IMR-90 (cell line): ENCODE measurements at regions not wholly inside any gene's neighbourhood (a gene's known extent, or its start where the extent isn't known, plus 50 kb on each side); places are given as distances from the start of the nearest gene placed in this dataset.

ENCODE experiments used
- ATAC-seq: fragments of 200-7000 bp; cut with Tn5 transposase; 2 replicates; pipeline ENCODE4 v1.9.1; 2020; ENCODE audit warnings: low read depth, mild to moderate bottlenecking, moderate library complexity
- BruUV-seq: library from RNA; stranded (reverse); fragments of 400-500 nt; replicated peaks from 2 replicates; lab custom pipeline; 2021; lab: Mats Ljungman, UMichigan
- CTCF ChIA-PET: fragments of 300-600 bp; formaldehyde crosslinking; extraction: SDS; loops from one replicate; lab custom pipeline; 2021; ENCODE audit warnings: antibody characterized with exemption; lab: Yijun Ruan, JAX
- POLR2A ChIA-PET: fragments of 300-600 bp; sonication (Branson Sonifier 250); formaldehyde crosslinking; loops from one replicate; lab custom pipeline; 2022; ENCODE audit warnings: antibody characterized with exemption; ENCODE audit not compliant: unreplicated experiment; lab: Charles Lee
- DNase-seq: peaks from one replicate; pipeline ENCODE4 v3.0.0; 2013
- H2AFZ ChIP-seq: replicated peaks from 2 replicates; pipeline ENCODE3; 2013; ENCODE audit warnings: low read length, mild to moderate bottlenecking; ENCODE audit not compliant: poor library complexity
- H2AK5ac ChIP-seq: 2 replicates; pipeline ENCODE4 v1.6.1; 2013; ENCODE audit warnings: low read depth, low read length, inconsistent platforms
- H2AK9ac ChIP-seq: replicated peaks from 2 replicates; pipeline ENCODE3; 2013; ENCODE audit warnings: mild to moderate bottlenecking, low read depth, low read length, moderate library complexity; ENCODE audit not compliant: poor library complexity
- H2BK120ac ChIP-seq: 2 replicates; pipeline ENCODE4 v1.6.1; 2013; ENCODE audit warnings: low read depth, low read length, inconsistent platforms
- H2BK15ac ChIP-seq: 3 replicates; pipeline ENCODE4 v1.6.1; 2013; ENCODE audit warnings: low read depth, low read length, inconsistent platforms
- H2BK20ac ChIP-seq: 2 replicates; pipeline ENCODE4 v1.6.1; 2013; ENCODE audit warnings: low read depth, mild to moderate bottlenecking, inconsistent platforms, low read length, moderate library complexity
- H2BK5ac ChIP-seq: 2 replicates; pipeline ENCODE4 v1.6.1; 2013; ENCODE audit warnings: mild to moderate bottlenecking, low read depth, low read length, inconsistent platforms; ENCODE audit not compliant: poor library complexity, severe bottlenecking
- H3K14ac ChIP-seq: replicated peaks from 2 replicates; pipeline ENCODE4 v1.6.1; 2013; ENCODE audit warnings: low read depth, low read length, inconsistent platforms
- H3K18ac ChIP-seq: 2 replicates; pipeline ENCODE4 v1.6.1; 2013; ENCODE audit warnings: low read depth, low read length, control low read depth
- H3K23ac ChIP-seq: 2 replicates; pipeline ENCODE4 v1.6.1; 2013; ENCODE audit warnings: low read depth, low read length, inconsistent platforms
- H3K27ac ChIP-seq: 2 replicates; pipeline ENCODE4 v1.5.1; 2013; ENCODE audit warnings: mild to moderate bottlenecking, control low read depth, low read length; ENCODE audit not compliant: insufficient read depth
- H3K27me3 ChIP-seq: 2 replicates; pipeline ENCODE4 v1.6.1; 2013; ENCODE audit warnings: low read length; ENCODE audit not compliant: control insufficient read depth, insufficient read depth
- H3K36me3 ChIP-seq: 2 replicates; pipeline ENCODE4 v1.6.1; 2013; ENCODE audit warnings: low read length, mixed read lengths; ENCODE audit not compliant: control insufficient read depth, insufficient read depth
- H3K4ac ChIP-seq: 2 replicates; pipeline ENCODE4 v1.6.1; 2013; ENCODE audit warnings: low read depth, low read length, inconsistent platforms
- H3K4me1 ChIP-seq: 2 replicates; pipeline ENCODE4 v1.6.1; 2013; ENCODE audit warnings: low read length, mixed read lengths; ENCODE audit not compliant: control insufficient read depth, insufficient read depth
- H3K4me2 ChIP-seq: 2 replicates; pipeline ENCODE4 v1.6.1; 2013; ENCODE audit warnings: low read depth, mild to moderate bottlenecking, control low read depth, low read length, moderate library complexity
- H3K4me3 ChIP-seq: 2 replicates; pipeline ENCODE4 v1.5.1; 2013; ENCODE audit warnings: low read depth, mild to moderate bottlenecking, control low read depth, low read length, moderate library complexity; ENCODE audit not compliant: insufficient read depth
- H3K56ac ChIP-seq: 2 replicates; pipeline ENCODE4 v1.6.1; 2013; ENCODE audit warnings: low read length, inconsistent platforms; ENCODE audit not compliant: insufficient read depth; ENCODE audit errors: extremely low read depth
- H3K79me1 ChIP-seq, 2 experiments: 2 replicates each; pipeline ENCODE4 v1.6.1; 2013; ENCODE audit warnings: low read length in 2 of 2, inconsistent platforms in 1 of 2, low read depth in 1 of 2
- H3K9ac ChIP-seq: 2 replicates; pipeline ENCODE4 v1.6.1; 2013; ENCODE audit warnings: low read depth, low read length, control low read depth
- H3K9me1 ChIP-seq: 2 replicates; pipeline ENCODE4 v1.6.1; 2013; ENCODE audit warnings: low read length, inconsistent platforms; ENCODE audit not compliant: insufficient read depth
- H3K9me3 ChIP-seq: 2 replicates; pipeline ENCODE4 v1.6.1; 2013; ENCODE audit warnings: low read length; ENCODE audit not compliant: control insufficient read depth, insufficient read depth
- H4K20me1 ChIP-seq: 2 replicates; pipeline ENCODE4 v1.6.1; 2013; ENCODE audit warnings: low read length, inconsistent platforms; ENCODE audit not compliant: insufficient read depth
- H4K5ac ChIP-seq: 2 replicates; pipeline ENCODE4 v1.6.1; 2013; ENCODE audit warnings: mild to moderate bottlenecking, low read depth, low read length, control low read depth
- H4K8ac ChIP-seq, 2 experiments: 2 replicates each; pipeline ENCODE4 v1.6.1; 2013; ENCODE audit warnings: low read depth in 2 of 2, low read length in 2 of 2, control low read depth in 1 of 2, inconsistent platforms in 1 of 2
- H4K91ac ChIP-seq: 2 replicates; pipeline ENCODE4 v1.6.1; 2013; ENCODE audit warnings: low read depth, low read length, inconsistent platforms; ENCODE audit not compliant: insufficient read depth
- CHD1 ChIP-seq: IDR thresholded peaks from 2 replicates; pipeline ENCODE4 v1.6.1; 2012; ENCODE audit warnings: low read depth, low read length, improper control_type of control experiment
- CTCF ChIP-seq: conservative IDR thresholded peaks from 2 replicates; pipeline ENCODE4 v1.5.1; 2012; ENCODE audit warnings: mild to moderate bottlenecking, low read depth, low read length, improper control_type of control experiment
- ELK1 ChIP-seq: fragments of 150-350 bp; IDR thresholded peaks from 2 replicates; pipeline ENCODE4 v1.6.1; 2016; ENCODE audit warnings: low read depth, mild to moderate bottlenecking, low read length, moderate library complexity, borderline replicate concordance
- MAFK ChIP-seq: IDR thresholded peaks from 2 replicates; pipeline ENCODE4 v1.6.1; 2012; ENCODE audit warnings: low read depth, low read length, improper control_type of control experiment
- NFE2L2 ChIP-seq: fragments of 150-350 bp; IDR thresholded peaks from 2 replicates; pipeline ENCODE4 v1.6.1; 2016; ENCODE audit warnings: low read depth, mild to moderate bottlenecking, low read length
- RCOR1 ChIP-seq: IDR thresholded peaks from 2 replicates; pipeline ENCODE4 v1.6.1; 2012; ENCODE audit warnings: mild to moderate bottlenecking, low read length, improper control_type of control experiment; ENCODE audit not compliant: insufficient replicate concordance
- WGBS, 2 experiments: methylation state at CpG; one replicate each; pipeline versions ENCODE4 v1.1.5 to v1.1.7; 2013; ENCODE audit warnings: missing lambda C conversion rate in 2 of 2; ENCODE audit not compliant: insufficient read length in 1 of 2; ENCODE audit errors: extremely low coverage in 2 of 2; 5-methylcytosine and 5-hydroxymethylcytosine counted together
- dilution Hi-C: fragments of 300-500 bp; cut with HindIII; formaldehyde crosslinking; loops from one replicate; pipeline ENCODE4 v1.14.3; 2018; ENCODE audit warnings: low sequenced_read_pairs; ENCODE audit not compliant: unreplicated experiment
- in situ Hi-C: fragments of 300-500 bp; cut with MboI; formaldehyde crosslinking; loops from 3 replicates; pipeline ENCODE4 v1.14.3; 2019; ENCODE audit warnings: low sequenced_read_pairs, inconsistent platforms, mixed read lengths
- intact Hi-C: fragments of 100-400 bp; cut with micrococcal nuclease; formaldehyde crosslinking; loops from 2 replicates; pipeline ENCODE4 v1.10.0; 2022

GRCh38 chr5:39586185-39586584 is 161.4 kb upstream of the DAB2 start:
- no peak overlapping the region for H2BK120ac ChIP-seq
- H3K4ac ChIP-seq = no peak overlapping the region
- no peak overlapping the region for H3K27ac ChIP-seq
- in situ Hi-C loops = loop anchor here (10.0 kb wide), 3 partner anchors 109 to 1289 kb away; no protein-coding TSS in a partner anchor
- peaks cover 22% of the 10 kb centered on the region for H3K27me3 ChIP-seq
- H3K56ac ChIP-seq = no peak overlapping the region
- no peak overlapping the region for H3K4me2 ChIP-seq
- no peak overlapping the region for H4K5ac ChIP-seq
- no peak overlapping the region for H2BK5ac ChIP-seq
- no peak overlapping the region for H3K14ac ChIP-seq
- TF ChIP-seq NFE2L2 (no peak), ELK1 (no peak), CHD1 (no peak), CTCF (no peak), RCOR1 (no peak), MAFK (no peak)
- no peak overlapping the region for H4K91ac ChIP-seq
- ChIA-PET CTCF (no interaction called here), POLR2A (no interaction called here)
- H3K9me1 ChIP-seq = no peaks in the 10 kb centered on the region
- intact Hi-C loops = loop anchor here (10.0 kb wide), 1 partner anchor 359 kb away; no protein-coding TSS in a partner anchor
- dilution Hi-C loops = no loop called here
- H3K4me3 ChIP-seq = no peak overlapping the region
- no peak overlapping the region for H2BK20ac ChIP-seq
- ATAC-seq = no peak
- H4K8ac ChIP-seq = no peak overlapping the region
- H2AK5ac ChIP-seq = no peak overlapping the region
- H4K20me1 ChIP-seq = no peaks in the 10 kb centered on the region
- no TSS peak for BruUV-seq
- no peaks in the 10 kb centered on the region for H3K9me3 ChIP-seq
- 81% methylated on average over 3 of the region's 9 CpGs; no CpG with 5 or more reads in 1 of the 2 experiments for WGBS, 2 experiments
- H3K36me3 ChIP-seq = no peaks in the 10 kb centered on the region
- no peak overlapping the region for H2BK15ac ChIP-seq
- H3K9ac ChIP-seq = no peak overlapping the region
- no peaks in the 10 kb centered on the region for H3K4me1 ChIP-seq
- H3K79me1 ChIP-seq = no peaks in the 10 kb centered on the region
- no peak overlapping the region for H3K23ac ChIP-seq
- H2AK9ac ChIP-seq = no peak overlapping the region
- H3K18ac ChIP-seq = no peak overlapping the region
- no peak overlapping the region for H2AFZ ChIP-seq
- DNase-seq = no peak
